Sigmoid colon (tissue), 6 donors: ENCODE measurements at regions not wholly inside any gene's neighbourhood (a gene's known extent, or its start where the extent isn't known, plus 50 kb on each side); places are given as distances from the start of the nearest gene placed in this dataset.

Source experiments
- DNase-seq: peaks from one replicate; pipeline ENCODE4 v3.0.0-alpha.2; 2019
- H3K27ac ChIP-seq, 4 donors: fragments of 200-600 bp; sonication (generic); one replicate each; pipeline ENCODE4 v1.5.1; 2016 to 2019; ENCODE audit warnings: mild to moderate bottlenecking in 1 of 4
- H3K27me3 ChIP-seq, 3 donors: fragments of 200-600 bp; sonication (generic); one replicate each; pipeline ENCODE4 v1.5.1; 2019; ENCODE audit warnings: mild to moderate bottlenecking in 1 of 3
- H3K36me3 ChIP-seq, 4 donors: fragments of 200-600 bp; sonication (generic); one replicate each; pipeline ENCODE4 v1.5.1; 2016 to 2019
- H3K4me1 ChIP-seq, 4 donors: fragments of 200-600 bp; sonication (generic); one replicate each; pipeline ENCODE4 v1.5.1; 2017 to 2019
- H3K4me3 ChIP-seq, 4 donors: fragments of 200-600 bp; sonication (generic); one replicate each; pipeline ENCODE4 v1.5.1; 2017 to 2019; ENCODE audit warnings: mild to moderate bottlenecking in 2 of 4, moderate library complexity in 1 of 4
- H3K9me3 ChIP-seq, 4 donors: fragments of 200-600 bp in 3 of 4; sonication (generic) in 3 of 4; one replicate each; pipeline versions ENCODE4 v1.5.1 to v1.6.1; 2013 to 2019
- EP300 ChIP-seq, 4 donors: sonication (generic); formaldehyde crosslinking; IDR thresholded peaks; one replicate each; pipeline ENCODE4 v1.6.1; 2017; ENCODE audit warnings: antibody characterized with exemption in 4 of 4
- POLR2A ChIP-seq, 2 donors: fragments of 450-650 bp; IDR thresholded peaks; one replicate each; pipeline ENCODE4 v1.6.1; 2016; ENCODE audit warnings: antibody characterized with exemption in 2 of 2, mild to moderate bottlenecking in 2 of 2, moderate library complexity in 2 of 2
- POLR2AphosphoS5 ChIP-seq, 4 donors: sonication (generic); formaldehyde crosslinking; IDR thresholded peaks; one replicate each; pipeline ENCODE4 v1.6.1; 2017; ENCODE audit warnings: antibody characterized with exemption in 4 of 4
- WGBS, 2 donors: extraction: QIAGEN DNeasy Blood & Tissue Kit; methylation state at CpG; one replicate each; pipeline ENCODE4 v1.1.7; 2013; 5-methylcytosine and 5-hydroxymethylcytosine counted together
- intact Hi-C: fragments of 100-400 bp; cut with DNase I; formaldehyde crosslinking; loops from one replicate; pipeline ENCODE4 v1.15.1; 2023
- TF ChIP-seq, protein P1 (sequence below), 4 experiments: fragments of 450-650 bp in 3 of 4; fragments of 200-600 bp in 1 of 4; IDR thresholded peaks; one replicate each; pipeline ENCODE4 v1.5.1; 2016 to 2019; ENCODE audit warnings: antibody characterized with exemption in 4 of 4, mild to moderate bottlenecking in 3 of 4, moderate library complexity in 2 of 4
- donor health status: healthy with polysubstance abuse.
- donor health status: healthy.

DNA sequence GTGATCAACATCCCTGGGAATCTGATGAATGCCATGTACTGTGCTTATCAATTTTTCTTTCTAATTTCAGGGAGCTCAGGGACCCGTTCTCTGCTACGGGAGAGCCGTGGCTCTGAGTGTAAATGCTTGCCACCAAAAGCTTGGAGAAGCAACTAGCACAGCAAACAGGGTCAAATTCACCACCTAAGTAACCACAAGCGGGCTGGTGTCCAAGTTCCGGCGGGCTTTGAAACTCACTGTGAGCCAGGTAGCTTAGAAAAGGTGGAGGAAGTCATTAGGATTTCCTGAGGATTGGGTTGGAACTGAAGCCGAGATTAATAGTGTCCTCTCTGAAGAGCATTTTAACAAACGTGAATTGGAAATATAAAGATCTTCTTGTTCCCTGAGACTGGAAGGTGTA, 87.2 kb downstream of the CLDN34 start:
- Histone ChIP-seq H3K27ac (no peak overlapping the region), H3K36me3 (no peaks in the 10 kb centered on the region), H3K4me1 (peaks cover 0 to 38% (median 33%) of the 10 kb centered on the region in 4 donors), H3K9me3 (no peaks in the 10 kb centered on the region), H3K4me3 (no peak overlapping the region), H3K27me3 (no peaks in the 10 kb centered on the region)
- intact Hi-C loops: no loop called here
- WGBS, 2 donors: 81 to 95% methylated on average over 8 of the region's 8 CpGs
- no peak for DNase-seq
- TF ChIP-seq, protein P1, sequence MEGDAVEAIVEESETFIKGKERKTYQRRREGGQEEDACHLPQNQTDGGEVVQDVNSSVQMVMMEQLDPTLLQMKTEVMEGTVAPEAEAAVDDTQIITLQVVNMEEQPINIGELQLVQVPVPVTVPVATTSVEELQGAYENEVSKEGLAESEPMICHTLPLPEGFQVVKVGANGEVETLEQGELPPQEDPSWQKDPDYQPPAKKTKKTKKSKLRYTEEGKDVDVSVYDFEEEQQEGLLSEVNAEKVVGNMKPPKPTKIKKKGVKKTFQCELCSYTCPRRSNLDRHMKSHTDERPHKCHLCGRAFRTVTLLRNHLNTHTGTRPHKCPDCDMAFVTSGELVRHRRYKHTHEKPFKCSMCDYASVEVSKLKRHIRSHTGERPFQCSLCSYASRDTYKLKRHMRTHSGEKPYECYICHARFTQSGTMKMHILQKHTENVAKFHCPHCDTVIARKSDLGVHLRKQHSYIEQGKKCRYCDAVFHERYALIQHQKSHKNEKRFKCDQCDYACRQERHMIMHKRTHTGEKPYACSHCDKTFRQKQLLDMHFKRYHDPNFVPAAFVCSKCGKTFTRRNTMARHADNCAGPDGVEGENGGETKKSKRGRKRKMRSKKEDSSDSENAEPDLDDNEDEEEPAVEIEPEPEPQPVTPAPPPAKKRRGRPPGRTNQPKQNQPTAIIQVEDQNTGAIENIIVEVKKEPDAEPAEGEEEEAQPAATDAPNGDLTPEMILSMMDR (IDR thresholded peaks at IDR 0.05): no peak
- no peak for TF ChIP-seq POLR2A (IDR thresholded peaks at IDR 0.05)
- TF ChIP-seq POLR2AphosphoS5 (IDR thresholded peaks at IDR 0.05): no peak
- no peak for TF ChIP-seq EP300 (IDR thresholded peaks at IDR 0.05)

DNA sequence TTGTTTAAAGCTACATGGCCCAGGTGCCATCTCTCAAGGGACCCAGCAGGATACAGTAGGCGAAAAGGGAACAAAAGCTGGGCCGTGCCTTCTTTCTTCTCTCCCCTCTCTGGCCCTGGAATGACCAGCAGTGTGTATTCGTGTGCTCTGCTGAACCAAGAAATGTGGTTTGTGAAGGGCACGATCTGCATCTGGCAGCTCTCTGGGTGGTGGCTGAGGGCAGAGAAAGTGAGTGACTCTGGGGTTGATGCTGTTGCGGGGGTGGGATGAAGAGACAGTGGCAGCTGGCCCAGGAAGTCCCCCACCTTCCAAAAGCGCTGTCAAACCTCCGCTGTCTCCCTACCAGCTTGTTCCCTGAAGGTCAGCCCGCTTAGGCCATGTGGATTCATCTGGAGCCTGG, 88.3 kb downstream of the CLDN34 start:
- Histone ChIP-seq H3K4me1 (peaks cover 0 to 28% (median 23%) of the 10 kb centered on the region in 4 donors), H3K9me3 (no peaks in the 10 kb centered on the region), H3K4me3 (no peak overlapping the region), H3K27me3 (no peaks in the 10 kb centered on the region), H3K36me3 (no peaks in the 10 kb centered on the region), H3K27ac (no peak overlapping the region)
- WGBS, 2 donors: 79 to 96% methylated on average over 8 of the region's 8 CpGs
- TF ChIP-seq POLR2AphosphoS5 (IDR thresholded peaks at IDR 0.05) (no peak), EP300 (IDR thresholded peaks at IDR 0.05) (no peak), POLR2A (IDR thresholded peaks at IDR 0.05) (no peak)
- TF ChIP-seq, protein P1 (IDR thresholded peaks at IDR 0.05): no peak
- no peak for DNase-seq
- intact Hi-C loops: no loop called here

DNA sequence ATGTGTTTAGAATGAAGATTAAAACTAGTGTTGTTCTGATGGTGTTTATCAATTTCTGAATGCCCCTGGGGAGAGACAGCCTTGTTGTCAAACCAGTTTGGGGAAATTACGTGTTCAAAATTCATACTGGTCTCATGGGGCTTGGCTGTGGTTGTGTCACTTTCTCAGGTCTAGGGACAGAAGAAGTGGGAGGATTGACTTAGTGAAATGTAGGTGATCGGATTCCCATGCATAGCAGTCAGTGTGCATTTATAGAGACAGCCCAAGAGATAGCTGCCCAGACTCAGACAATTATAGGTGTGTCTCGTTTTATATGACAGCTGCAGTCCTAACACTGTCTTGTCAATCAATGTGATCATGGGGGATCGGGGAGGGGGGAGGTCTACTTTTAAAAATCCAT, 94.4 kb upstream of the CLCN4 start:
- Histone ChIP-seq H3K9me3 (no peaks in the 10 kb centered on the region), H3K27ac (no peak overlapping the region), H3K36me3 (peaks cover 0 to 2% (median 0%) of the 10 kb centered on the region in 4 donors), H3K27me3 (no peaks in the 10 kb centered on the region), H3K4me1 (no peaks in the 10 kb centered on the region), H3K4me3 (no peak overlapping the region)
- intact Hi-C loops: no loop called here
- 24 to 69% methylated on average over 4 of the region's 4 CpGs for WGBS, 2 donors
- DNase-seq: no peak
- TF ChIP-seq POLR2A (IDR thresholded peaks at IDR 0.05) (no peak), EP300 (IDR thresholded peaks at IDR 0.05) (no peak), POLR2AphosphoS5 (IDR thresholded peaks at IDR 0.05) (no peak)
- TF ChIP-seq, protein P1 (IDR thresholded peaks at IDR 0.05): no peak

DNA sequence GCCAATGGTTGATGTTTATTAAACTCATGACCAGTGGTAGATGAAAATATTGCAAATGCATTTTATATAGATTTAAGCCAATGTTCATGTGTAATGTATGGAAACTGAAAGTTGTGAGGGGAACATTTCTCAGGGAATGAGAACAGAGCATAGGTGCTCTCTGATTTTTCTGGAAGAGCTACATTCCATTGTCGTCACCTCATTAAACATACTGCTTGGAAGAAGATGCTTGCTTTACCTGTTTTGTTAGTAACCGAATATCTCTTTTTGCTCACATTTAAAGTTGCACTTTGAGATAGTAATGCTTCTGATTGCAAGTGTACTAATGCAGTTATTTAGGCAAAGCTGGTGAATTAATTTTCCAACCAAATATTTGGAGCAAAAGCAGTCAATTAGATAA, 93.8 kb upstream of the CLCN4 start:
- 83 to 86% methylated on average over 2 of the region's 2 CpGs for WGBS, 2 donors
- Histone ChIP-seq H3K4me1 (no peaks in the 10 kb centered on the region), H3K9me3 (no peaks in the 10 kb centered on the region), H3K36me3 (peaks cover 0 to 8% (median 0%) of the 10 kb centered on the region in 4 donors), H3K4me3 (no peak overlapping the region), H3K27me3 (no peaks in the 10 kb centered on the region), H3K27ac (no peak overlapping the region)
- no peak for TF ChIP-seq EP300 (IDR thresholded peaks at IDR 0.05)
- TF ChIP-seq POLR2A (IDR thresholded peaks at IDR 0.05): no peak
- TF ChIP-seq, protein P1 (IDR thresholded peaks at IDR 0.05): no peak
- TF ChIP-seq POLR2AphosphoS5 (IDR thresholded peaks at IDR 0.05): no peak
- intact Hi-C loops: no loop called here
- no peak for DNase-seq

DNA sequence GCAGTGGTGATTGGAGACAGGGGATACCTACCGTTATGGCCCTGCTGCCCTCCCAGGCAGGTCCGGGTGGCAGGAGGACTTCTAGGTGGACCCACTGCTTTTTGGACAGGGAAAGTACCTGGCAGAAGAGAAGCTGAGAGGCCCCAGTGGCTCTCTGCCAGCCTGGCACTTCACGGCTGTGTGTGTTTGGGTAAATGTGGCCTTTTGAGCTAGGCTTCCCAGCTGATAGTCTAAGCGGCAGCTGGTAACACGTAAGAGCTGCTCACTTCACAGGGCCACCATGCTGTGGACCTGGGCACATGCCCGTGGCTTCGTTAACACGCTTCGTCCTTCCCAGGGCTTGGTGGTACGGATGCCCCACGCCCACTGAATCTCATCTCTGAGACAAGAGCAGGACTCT, 92.0 kb upstream of the CLCN4 start:
- 93 to 94% methylated on average over 11 of the region's 11 CpGs for WGBS, 2 donors

More for the DNA sequence above, 92.0 kb upstream of the CLCN4 start:
- Histone ChIP-seq H3K27me3 (no peaks in the 10 kb centered on the region), H3K4me3 (no peak overlapping the region), H3K9me3 (no peaks in the 10 kb centered on the region), H3K27ac (no peak overlapping the region), H3K4me1 (no peaks in the 10 kb centered on the region), H3K36me3 (peaks cover 0 to 16% (median 0%) of the 10 kb centered on the region in 4 donors)
- TF ChIP-seq, protein P1 (IDR thresholded peaks at IDR 0.05): no peak
- no peak for TF ChIP-seq POLR2AphosphoS5 (IDR thresholded peaks at IDR 0.05)
- TF ChIP-seq POLR2A (IDR thresholded peaks at IDR 0.05): no peak
- TF ChIP-seq EP300 (IDR thresholded peaks at IDR 0.05): no peak
- DNase-seq: no peak
- intact Hi-C loops: no loop called here
